Glomerular visceral epithelial cell (primary cell): ENCODE measurements at regions not wholly inside any gene's neighbourhood (a gene's known extent, or its start where the extent isn't known, plus 50 kb on each side); places are given as distances from the start of the nearest gene placed in this dataset.

Experiments used
- DNase-seq: peaks from one replicate; pipeline ENCODE4 v3.0.0-alpha.2; 2016; ENCODE audit errors: extremely low spot score

DNA sequence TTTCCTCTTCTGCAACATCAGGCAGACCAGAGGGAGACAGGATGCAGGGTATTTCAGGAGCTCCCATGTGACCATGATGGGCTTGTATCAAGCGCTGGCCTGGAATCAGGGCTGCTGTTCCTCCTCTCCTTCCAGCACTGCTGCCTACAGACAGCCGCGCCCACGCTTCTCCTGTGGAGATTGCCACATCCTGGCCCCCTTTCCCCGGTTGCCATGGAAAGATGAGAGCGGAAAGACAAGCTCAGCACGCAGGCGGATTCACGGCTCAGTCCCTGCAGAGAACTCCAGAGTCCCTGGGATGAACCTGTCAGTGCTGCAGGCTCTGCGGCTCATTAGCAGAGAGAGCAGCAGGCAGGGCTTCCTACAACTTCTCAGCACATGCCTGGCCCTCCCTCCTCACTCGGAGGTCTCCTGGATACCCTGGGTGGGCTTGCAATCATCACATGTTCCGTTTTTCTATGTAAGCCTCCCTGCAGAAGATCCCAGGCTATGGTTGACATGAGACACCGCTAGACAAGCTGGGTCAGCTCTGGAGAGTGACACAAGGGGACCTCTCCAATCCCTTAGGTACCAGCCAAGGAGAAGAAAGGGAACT lies 497.8 kb upstream of the MYT1L start:
- DNase-seq = no peak

DNA sequence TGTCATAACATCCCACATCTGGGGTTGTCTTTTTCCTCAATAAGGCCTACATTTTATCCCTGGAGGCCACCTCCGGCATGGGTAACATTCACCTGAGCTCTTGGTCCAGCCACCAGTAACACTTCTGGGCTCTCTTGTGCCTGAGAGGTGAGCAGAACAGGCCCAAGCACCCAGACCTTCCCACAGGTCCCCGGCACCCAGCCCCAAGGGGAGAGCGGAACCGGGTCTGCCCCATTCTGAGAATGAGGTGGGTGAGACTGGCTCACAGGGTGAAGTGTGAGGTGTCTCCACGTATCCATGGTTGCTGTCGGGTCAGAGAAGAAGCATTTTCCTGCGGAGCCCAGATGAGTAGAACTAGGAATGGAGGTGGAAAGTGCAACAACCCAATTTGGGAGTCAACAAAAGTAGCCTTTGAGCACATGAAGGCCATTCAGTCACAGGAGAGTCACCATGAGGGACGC lies 496.7 kb upstream of the MYT1L start:
- DNase-seq = no peak

DNA sequence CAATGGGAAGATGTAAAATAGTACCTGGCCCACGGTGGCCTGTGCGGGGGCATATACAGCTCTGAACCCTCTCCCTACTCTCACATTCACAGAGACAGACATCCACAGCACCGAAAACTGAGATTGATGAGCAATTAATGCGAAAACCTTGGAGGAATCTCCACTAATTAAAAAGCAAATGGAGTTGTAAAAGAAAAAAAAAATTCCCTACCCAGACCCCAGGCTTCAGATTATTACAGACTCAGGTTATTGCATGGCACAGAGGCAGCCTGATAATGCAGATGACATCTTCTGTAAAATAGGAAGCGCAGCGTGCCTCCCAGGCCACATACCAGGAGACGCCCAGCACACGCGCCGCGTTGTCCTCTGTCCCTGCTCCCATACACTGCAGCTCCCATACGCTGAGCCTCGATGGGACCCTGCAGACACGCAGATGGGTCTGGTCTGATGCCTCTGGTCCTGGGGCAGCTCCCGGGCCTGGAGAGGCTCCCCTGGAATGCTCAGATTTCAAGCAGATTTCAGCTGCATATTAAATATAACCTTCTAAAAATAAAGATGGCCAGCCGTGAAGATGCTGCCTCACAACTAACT lies 496.1 kb upstream of the MYT1L start:
- DNase-seq = no peak

- no peak for DNase-seq
These were observed 495.5 kb upstream of the MYT1L start for GRCh38 chr2:2826621-2827020.

- no peak for DNase-seq
These were observed 495.1 kb upstream of the MYT1L start for GRCh38 chr2:2826209-2826551.

DNA sequence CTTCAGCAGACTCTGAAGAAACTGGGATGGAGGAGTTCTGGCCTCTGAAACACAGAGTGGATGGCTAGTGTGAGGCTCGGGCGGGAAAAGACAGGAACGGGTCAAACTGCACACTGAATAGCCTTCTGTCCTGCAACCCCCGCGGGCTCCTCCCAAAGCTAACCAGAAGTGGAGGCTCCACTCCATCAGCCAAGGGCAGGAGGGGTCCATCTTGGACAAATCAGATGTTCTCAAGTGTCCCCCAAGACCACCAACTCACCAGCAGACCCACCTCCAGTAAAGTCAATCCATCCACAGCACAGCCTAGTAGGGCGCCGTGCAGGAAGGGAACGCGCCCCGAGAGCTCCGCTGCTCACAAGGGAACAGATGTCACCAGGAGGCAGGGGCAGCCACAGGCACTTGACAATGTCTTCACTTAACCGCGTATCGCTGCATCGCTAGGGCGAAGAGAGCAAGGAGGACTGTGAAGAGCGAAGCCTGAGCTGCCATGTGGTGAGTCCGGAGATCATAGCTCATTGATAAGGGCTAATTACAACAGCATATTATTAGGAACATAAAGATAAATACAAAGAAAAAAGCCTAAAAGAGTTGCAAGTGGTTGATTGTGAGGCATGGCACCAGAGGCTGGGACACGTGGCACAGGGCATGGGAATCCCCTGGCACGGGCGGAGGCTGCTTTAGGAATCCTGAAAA lies 494.6 kb upstream of the MYT1L start:
- no peak for DNase-seq

DNA sequence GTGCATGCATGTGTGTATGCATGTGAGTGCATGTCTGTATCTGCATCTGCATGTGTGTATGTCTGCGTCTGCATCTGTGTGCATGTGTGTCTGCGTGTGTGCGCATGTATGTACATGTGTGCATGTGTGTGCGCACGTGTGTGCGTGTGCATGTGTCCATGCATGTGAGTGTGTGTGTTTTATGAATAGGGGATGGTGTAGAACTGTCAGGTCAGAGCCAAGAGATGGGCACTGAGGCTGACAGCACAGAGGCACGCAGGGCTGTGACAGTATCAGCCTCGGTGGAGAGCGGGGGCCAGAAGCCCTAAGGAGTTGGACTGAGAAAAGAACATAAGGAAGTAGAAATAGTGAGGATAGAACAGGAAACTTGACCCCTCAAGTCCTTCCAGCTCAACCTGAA lies 494.0 kb upstream of the MYT1L start:
- no peak for DNase-seq

DNA sequence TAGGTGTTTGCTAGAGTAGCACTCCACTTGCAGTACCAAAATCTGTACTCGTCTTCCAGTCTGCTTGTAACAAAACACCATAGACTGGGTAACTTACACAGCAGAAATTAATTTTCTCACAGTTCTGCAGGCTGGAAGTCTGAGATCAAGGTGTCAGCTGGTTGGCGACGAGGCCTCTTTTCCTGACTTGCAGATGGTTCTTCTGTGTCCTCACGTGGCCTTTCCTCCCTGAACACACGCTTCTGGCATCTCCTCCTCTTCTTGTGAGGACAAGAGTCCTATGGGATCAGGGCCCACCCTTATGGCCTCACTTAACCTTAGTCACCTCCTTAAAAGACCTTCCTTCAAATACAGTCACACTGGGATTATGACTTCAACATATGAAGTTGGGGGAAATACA lies 493.5 kb upstream of the MYT1L start:
- DNase-seq = no peak

DNA sequence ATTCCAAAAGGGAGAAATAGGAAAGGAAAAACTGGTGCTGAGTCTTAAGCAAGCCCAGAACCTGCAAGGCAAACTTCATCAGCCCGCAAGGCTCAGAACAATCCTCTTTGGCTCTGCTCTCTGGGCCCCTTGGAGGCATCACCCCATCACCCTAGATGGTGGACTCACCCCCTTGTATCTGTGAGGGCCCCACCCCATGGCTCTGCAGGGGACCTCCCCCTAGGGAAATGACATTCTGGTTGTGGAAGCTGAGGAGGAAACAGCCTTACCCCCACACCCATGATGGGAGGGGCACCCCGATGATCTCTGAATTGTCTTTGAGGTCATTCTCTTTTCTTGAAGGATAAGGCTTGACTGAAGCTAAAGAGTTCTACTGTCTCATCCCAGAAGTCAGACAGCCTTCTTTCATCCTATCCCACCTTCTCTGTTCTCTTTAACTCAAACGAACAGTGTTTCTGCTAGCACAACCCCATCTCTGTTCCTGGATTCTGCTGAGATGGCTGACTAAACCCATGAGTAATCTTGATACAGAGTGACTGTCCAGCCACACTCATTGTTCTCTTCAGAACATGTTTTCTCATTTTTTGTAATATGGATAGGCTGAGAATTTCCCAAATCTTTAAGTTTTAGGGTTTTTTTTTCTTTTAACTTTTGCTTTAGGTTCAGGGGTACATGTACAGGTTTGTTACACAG lies 492.1 kb upstream of the MYT1L start:
- DNase-seq = no peak

DNA sequence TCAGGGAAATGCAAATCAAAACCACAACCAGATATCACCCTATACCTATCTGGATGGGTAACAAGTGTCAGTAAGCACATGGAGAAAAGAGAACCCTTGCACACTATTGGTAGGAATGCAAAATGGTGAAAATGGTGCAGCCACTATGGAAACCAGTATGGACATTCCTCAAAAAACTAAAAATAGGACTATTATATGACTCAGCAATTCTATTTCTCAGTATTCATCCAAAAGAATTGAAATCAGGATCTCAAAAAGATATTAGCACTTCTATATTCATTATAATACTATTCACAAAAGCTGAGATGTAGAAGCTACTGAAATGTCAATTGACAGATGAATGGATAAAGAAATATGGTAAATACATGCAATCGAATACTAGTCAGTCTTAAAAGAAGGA lies 491.1 kb upstream of the MYT1L start:
- DNase-seq = no peak

DNA sequence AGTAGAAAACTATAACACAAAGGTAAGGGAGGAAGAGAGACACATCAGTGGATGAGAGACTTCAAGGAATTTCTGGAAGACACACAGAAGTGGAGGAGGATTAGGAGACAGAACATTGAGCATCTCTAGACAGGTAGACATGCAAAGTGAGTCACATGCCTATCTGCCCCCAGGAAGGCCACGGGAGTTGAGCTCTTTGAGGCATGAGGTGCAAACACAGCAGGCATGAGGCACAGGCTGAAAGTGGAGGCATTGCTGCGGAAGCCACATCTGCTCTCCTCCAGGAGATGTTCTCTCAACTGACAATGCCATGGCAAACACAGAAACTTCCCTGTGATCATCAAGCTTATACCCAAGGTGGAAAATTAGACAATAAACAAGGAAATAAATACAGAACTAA lies 481.6 kb upstream of the MYT1L start:
- DNase-seq = no peak

DNA sequence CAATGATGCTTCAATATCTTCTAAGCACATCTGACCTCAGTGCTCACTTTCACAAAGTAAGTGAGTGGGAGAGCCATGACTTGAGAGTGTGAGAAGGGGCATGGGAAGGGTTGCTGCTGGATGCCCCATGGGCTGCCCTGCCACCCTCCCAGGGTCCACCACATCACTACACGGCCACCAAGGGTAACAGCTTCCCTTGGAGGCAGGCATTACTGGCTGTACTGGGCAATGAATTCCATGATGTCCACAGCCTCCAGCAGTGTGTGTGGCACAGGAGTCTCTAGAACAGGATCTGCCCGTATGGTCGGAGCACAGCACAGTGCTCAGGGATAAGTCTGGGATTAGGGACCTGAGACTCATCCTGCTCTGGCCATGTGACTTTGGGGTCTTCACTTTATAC lies 481.0 kb upstream of the MYT1L start:
- DNase-seq = no peak

DNA sequence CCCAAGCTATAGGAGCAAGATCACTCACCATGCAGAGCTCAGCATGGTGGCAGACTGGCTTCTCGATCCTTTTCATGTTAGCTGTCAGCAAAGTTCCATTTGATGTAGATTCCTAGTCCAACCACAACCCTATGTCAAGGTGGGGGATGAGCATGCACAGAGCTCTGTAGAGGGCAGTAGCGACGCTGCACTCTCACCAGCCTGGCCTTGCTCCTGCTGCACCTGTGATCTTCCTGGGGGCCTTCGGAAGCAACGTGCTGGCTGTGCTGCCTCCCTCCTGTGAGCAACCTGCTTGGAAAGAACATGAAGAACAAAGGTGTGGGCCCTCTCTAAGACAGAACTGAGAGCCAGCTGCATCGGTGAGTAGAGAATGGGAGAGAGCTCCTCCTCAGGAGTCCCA lies 479.4 kb upstream of the MYT1L start:
- DNase-seq = no peak

DNA sequence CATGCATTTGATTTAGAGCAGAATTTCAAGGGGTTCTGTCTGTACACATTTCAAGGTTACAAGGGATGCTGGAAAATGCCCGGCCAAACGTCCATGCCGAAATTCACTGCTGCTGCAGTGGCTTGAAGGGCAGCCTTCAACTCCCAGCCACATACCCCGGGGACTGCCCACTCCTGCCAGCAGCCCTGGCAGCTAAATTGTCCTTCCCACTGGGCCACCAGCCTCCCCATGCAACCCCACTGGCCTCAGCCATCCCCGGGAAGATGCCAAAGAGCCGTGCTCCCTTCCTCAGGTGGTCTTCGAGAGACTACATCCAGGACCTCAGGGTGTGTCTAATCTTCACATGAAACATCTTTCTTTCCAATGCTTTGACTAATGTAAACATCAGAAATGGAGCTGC lies 478.7 kb upstream of the MYT1L start:
- no peak for DNase-seq

DNA sequence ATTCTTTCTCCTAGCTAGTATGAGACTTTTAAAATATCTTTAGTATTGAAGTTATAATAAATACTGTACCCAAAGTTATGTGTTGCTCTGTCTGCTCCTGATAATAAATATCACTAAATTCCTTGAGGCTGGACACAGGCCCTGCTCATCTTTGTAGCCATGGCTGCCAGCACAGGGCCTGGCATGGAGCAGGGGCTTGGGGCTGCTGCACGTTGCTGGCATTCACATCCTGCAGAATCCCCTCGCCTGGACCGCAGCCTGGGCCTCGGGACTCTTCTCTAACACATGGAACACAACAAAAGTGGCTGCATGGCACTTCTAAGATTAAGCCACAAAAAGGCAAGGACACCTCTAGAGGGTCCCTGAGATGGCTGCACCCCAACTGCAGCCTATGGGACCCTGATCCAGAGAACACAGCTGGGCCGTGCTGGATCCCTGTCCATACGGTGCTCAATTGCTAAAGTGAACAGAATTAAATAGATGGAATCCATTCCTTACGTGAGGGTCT lies 477.5 kb upstream of the MYT1L start:
- DNase-seq = no peak

DNA sequence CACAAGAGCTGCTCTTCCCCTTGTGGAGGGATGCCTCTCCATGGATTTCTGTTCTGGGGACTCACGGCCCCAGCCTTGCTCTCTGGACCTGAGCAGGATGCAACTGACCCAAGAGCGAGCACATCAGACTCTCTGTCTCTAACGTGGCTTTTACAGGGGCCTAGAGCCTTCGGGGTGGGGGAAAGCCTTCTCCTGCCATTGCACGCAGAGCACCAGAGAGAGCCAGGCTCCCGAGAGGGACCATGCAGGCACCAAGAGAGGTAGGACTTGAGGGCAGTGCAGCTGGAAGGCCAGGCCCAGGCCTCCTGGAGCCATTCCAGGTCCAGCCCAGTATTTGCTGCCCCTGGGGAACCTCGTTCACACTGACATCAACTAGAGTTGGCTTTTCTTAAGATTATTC lies 475.6 kb upstream of the MYT1L start:
- no peak for DNase-seq

DNA sequence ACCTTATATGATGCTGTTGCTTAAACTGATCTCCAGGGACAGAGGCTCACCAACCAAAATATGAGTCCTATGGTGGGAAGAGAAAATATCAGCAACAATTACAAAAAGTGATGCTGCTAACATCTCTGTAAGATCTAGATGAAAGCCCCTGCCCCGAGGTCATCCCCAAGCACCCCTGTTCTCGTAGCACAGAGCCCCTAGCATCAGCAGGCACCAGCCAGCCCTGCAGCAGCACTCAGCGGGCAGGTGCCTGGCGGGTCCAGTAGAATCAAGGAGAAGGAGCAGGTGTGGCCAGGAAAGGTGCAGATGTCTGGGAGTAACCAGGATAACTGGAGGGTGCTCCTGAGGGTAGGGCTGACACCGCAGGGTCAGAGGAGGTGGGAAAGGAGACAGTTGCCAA lies 474.2 kb upstream of the MYT1L start:
- no peak for DNase-seq

GRCh38 chr2:2804528-2804927 lies 473.5 kb upstream of the MYT1L start:
- DNase-seq = no peak

GRCh38 chr2:2801458-2801857 lies 470.4 kb upstream of the MYT1L start:
- DNase-seq = no peak

- DNase-seq = no peak
These were observed 469.6 kb upstream of the MYT1L start for GRCh38 chr2:2800697-2801096.

- no peak for DNase-seq
These were observed 468.9 kb upstream of the MYT1L start for GRCh38 chr2:2800001-2800400.

DNA sequence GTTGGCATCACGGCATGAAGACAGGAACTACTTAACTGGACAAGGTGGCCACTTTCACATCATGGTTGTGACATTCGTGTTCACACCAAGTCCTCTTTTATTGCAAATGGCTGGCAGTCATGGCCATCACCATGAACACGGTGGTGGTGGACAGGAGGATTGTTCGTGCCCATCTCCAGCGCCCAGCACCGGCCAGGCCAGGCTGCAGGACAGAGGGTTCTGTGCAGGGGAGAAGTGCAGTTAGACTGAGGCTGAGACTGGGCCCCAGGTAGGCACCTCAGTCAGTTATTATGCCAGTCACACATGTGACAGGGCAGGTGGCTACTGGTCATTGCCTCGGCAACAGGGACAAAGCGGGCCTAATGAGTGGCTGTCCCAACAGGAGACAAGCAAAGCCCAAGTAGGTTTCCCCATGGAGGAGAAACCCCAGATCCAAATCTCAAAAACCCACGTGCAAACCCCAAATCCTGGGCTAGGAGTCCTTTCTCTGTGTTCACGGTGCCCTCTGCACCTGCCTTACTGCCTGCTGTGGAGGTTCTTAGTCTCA lies 468.1 kb upstream of the MYT1L start:
- DNase-seq = no peak

GRCh38 chr2:2798337-2798736 lies 467.3 kb upstream of the MYT1L start:
- DNase-seq = no peak
